ELR (cell line): ENCODE measurements at regions not wholly inside any gene's neighbourhood (a gene's known extent, or its start where the extent isn't known, plus 50 kb on each side); places are given as distances from the start of the nearest gene placed in this dataset.
A peak's percentile ranks its signal among the peaks of the same experiment; 100 is the strongest.

Experiments
- DNase-seq: peaks from one replicate; pipeline ENCODE4 v3.0.0-alpha.2; 2015; ENCODE audit warnings: low read depth

DNA sequence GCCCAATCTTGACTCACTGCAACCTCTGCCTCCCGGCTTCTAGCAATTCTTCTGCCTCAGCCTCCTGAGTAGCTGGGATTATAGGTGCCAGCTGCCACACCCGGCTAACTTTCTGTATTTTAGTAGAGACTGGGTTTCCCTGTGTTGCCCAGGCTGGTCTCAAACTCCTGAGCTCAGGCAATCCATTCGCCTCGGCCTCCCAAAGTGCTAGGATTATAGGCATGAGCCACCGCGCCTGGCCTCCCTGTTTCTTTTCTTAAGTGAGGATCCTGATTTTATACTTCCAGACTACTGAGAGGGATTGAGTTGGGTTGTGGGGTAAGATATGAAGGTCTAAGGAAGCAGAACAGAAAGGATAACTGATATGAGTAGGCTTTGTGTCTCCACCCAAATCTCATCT lies 106.8 kb downstream of the CNTN3 start:
- no peak for DNase-seq

DNA sequence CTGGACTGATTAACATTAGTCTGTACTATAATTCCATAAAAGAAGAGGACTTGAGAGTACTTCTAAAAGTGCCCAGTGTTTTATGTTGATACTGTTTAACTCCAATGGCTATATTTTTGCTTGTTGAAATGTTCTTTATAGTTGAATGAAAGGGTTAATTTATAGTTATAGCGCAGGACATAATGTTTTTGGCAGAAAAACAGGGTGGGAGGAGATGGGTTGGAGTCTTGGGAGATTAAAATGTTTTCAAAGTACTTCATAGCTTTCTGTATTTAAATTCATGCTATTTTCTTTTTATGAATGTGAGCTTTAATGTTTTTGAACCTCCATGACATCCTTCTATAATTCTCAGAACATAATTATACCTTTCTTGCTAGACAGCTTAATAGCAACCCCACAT lies 108.2 kb downstream of the CNTN3 start:
- DNase-seq: no peak

DNA sequence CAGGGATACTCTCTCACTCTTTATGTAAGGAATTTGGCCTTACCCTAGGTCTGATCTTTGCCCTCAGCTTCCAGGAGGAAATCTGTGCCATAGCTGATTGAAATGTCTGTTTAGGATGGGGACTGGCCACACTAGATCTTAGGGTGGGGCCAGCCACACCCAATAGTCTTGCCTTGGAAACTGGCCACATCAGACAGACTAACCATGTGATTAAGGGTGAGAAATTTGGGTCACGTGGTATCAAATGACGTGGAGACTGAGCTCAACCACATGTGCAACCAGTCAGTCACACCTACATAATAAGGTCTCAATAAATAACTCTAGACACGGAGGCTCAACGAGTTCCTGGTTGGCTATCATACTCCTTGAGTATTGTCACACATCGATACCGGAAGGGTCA lies 113.5 kb downstream of the CNTN3 start:
- no peak for DNase-seq

DNA sequence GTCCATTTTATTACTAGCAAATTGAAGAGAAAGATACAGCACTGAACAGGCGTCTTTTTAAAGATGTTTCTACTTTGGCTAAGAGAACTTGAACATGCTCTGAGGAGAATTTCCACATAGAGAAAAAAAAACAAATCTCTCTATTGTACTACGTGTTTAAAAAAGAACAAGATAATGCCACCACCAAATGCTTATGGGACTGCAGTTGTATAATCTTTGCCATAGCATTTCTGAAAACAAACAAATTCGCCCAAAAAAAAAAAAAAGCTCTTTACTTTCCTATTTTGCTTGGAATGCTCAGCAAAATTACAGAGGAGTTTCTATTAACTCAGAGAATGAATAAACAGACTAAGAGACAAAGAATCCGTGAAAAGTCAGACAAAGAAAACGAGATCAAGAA lies 114.2 kb downstream of the CNTN3 start:
- no peak for DNase-seq

DNA sequence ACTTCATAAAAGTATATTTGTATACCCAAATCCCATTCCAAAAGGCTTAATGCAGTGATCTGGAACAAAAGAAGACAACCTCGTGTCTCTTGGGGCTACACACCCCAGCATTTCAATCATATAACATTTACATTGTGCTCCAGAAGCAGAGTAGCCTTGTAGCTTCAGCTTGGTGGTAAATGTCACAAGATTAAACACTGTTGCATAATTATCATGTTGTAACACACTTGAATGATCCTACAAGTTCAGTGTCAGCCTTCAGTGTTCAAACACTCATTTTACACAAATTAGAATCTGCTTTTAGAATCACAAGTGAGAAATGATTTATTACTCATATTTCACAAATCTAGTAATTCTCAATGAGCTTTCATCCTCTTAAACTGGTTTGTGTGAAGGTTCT lies 122.6 kb downstream of the CNTN3 start:
- DNase-seq: no peak

DNA sequence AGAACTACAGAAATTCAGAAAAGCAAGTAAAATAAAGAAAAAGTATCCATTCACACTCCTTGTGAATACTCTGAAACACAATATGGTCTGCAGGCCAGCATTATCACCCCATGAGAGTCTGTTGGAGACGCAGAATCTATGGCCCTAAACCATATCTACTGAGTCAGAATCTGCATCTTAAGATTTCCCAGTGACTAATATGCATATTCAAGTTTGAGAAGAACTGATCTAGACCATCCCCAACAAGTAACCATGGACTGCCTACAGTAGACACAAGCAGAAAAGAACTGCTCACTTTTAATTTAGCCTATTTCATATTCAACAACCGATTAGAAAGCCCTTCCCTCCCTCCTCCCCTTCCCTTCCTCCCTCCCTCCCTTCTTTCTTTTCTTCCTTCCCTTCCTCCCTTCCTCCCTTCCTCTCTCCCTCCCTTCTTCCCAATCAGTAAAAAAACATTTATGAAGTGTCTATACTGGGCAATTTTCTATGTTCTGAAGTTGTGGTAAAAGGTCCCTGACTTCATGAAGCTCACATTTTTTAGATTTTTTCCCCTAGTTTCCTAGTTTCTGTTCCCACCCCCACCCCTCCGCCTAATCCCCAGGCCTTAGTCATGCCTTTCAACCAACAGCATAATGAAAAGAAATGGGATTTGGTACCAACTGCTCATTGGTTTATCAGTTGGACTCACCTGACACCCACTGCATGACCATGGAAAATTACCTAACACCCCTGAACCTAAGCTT lies 125.2 kb downstream of the CNTN3 start:
- DNase-seq: no peak

DNA sequence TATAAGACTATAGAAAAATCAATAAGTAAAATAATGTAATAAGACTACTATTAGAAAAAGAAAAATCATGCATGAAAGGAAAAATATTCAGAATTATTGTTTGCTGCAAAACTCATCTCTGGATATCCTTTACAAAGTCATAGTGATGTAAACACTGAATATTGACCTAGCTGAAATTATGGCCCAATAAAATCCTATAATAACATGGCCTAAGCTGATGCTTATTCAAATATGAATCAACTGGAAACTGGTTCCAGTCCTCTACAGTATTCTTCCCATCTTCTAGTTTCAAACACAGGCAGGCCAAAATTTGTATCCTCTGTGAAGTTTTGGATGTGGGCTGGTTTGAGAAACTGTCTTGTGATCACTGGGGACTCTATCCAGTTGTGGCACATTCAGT lies 134.5 kb downstream of the CNTN3 start:
- no peak for DNase-seq

DNA sequence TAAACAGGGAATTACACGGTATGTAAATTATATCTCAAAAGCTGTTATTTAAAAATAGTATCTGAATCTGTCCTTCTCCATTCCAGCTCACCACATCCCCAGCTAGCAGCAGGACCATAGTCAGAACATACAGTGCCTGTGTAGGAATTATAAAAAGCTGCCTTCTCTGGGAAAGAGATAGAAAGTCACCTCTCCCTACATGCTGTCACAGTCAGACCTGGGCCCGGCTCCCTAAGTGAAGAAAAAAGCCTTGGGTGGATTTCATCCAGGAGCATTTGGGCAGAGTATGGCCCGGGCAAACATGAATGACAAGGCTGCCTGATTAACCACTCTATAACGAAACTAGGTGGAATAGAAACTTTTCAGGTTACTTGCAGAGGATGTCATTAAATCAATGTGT lies 144.1 kb downstream of the CNTN3 start:
- no peak for DNase-seq

DNA sequence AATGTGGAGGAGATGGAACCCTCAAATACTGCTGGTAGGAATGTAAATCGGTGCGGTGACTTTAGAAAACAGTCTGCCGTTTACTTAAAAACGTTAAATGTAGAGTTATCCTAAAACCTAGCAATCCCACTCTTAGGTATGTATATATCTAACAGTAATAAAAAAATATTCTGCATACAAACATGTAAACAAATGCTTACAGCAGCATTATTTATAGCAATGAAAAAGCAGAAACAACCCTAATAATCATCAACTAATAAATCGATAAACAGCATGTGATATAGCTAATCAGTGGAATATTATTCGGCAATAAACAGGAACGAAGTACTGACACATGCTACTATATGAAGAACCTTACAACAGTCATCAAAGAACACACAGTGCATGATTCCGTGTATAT lies 144.7 kb downstream of the CNTN3 start:
- DNase-seq: no peak

DNA sequence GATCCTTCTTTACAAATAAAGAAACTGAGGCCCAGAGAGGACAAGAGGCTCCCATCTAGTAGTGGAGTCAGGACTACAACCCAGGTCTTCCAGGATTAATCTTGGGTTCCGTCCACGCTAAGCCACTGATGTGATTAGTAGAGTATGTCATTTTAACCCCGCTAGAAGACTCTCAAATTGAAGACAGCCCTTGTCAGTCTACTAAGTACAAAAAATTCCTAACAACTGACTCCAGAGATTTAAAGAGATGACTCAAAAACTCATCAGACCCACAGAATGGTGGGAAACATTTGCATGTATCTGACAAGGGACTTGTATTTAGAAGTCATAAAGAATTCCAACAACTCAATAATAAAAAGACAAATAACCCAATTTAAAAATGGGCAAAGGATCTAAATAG lies 145.3 kb downstream of the CNTN3 start:
- peak; percentile 1 for DNase-seq

DNA sequence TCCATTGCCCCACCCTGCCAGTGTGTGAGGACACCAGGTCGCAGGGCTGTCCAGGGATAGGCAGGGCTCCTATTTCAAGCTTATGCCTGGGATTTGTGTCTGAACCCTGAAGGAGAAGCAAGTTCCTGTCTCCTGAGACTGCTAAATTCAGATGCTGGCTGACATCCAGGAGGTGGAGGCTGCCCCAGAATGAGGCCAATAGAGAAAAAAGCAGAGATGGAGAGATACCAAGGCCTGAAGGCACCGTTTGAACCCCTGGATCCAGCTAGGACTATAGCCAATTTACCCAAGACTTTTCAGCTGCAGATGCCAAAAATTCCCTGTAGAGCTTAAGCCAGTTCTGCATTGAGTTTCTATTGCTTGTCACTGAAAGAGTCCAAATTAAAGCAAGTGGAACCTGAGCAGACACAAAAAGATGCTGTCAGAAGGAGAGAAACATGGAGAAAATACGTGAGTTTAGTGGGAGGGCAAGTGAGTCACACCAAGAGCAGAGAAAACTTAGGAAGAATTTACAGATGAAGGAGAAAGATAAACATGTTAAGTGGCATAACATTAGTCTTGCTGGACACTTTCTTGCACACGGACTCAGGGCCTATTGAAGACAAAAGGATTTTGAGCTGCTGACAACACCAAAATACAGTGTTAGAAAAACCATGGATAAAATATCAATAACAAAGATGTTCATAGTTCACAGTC lies 148.6 kb downstream of the CNTN3 start:
- no peak for DNase-seq

DNA sequence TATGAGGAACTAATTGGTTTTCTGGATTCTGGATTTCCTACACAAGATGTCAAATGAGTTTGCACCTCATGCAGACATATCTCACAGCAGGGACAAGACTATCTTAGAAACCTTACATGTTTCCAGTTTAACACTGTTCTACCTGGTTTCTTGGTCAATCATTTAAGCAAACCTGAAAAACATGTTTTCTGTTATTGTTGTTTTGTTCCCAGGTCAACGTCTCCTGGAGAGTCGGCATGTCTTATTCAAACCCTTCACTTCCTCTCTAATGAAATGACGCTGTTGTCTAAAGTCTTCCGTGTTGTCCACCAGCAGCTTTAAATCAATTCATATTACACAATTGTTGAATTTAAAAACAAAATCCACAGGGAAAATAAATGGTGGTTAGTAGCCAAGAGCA lies 150.9 kb downstream of the CNTN3 start:
- DNase-seq: no peak

DNA sequence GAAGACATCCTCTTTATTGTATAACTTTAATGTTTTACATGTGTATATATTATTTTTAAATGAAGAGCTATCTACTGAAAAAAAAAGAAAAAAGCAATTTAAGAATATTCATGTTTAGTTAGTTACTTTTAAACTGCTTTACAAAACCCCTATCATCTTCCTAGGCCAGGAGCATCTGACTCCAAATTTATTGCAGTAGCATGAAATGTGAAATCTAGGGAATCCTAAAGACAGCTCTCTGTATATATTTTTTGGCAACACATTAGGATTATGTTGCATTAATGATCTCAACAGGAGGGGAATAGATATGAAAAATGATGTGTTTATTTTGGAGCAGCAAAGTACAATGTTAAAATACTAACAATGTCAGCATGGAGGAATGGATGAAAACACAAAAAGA lies 158.3 kb downstream of the CNTN3 start:
- no peak for DNase-seq

DNA sequence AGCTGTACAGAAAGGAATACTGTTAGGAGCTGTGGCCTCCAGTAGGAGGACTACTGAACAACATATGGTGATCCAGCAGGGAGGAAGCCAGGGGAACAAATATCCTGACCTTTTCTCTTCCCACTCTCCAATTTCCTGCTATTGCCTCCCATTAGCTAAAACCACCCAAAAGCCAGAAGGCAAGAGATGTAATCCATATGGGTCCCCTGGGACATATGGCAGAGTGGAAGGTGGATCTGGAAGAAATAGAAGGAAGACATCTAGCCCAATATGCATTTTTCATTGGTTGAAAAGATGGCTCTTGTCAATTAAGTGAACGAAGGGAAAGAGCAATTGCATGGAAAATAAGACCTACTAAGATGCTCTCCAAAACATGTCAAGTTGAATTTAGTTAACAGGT lies 167.2 kb downstream of the CNTN3 start:
- DNase-seq: no peak

DNA sequence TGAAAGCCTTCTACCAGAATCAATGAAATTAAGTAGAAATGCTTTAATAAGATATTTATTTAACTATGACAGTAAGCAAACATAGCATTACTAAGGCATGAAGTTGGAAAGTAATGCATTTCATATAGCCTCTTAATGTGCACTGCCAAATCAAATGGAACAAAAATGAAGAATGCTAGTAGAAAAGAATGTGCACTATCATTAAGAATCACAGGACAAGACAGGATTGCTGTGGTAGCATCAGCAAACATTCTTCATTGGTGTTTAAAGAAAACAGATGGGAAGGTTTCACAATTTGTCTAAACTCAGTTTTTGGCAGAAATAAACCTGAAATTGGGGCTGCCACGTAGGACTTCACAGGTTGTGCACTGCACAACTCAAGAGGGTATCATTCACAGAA lies 168.9 kb downstream of the CNTN3 start:
- no peak for DNase-seq

DNA sequence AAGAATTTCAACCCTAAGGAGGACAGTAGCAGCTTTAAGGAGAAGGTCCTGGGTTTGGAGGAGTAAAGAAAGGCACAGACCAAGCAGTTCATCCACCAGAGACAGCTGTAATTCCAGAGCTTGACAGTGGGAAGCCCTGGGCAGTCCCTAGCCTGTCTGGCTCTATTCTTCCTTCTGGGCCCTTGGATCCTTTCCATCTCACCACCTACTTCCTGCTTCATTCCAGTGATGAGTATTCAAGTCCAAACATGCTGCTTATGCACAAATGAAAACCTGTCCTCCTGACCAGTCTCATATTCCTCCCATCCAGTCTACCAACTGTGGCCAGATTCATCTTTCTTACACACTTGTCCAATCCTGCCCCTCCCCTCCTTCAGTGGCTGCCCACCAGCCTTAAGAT lies 171.4 kb downstream of the CNTN3 start:
- no peak for DNase-seq

DNA sequence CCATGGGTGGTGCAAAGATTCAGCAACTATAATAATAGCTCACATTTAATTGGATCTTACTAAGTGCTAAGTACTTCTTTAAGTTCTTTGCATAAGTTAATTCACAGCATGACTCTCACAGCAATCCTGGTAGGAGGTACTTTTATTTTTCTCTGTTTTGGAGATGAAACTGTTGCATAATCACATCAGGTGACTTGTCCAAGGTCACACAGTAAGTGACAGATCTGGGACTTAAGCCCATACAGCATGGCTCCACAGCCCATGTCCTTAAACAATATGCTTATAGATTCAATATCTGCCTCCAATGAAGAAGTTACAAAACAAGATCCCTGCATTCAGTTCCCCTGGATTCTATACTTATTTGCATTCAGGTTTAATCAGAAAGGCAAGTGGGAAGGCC lies 171.8 kb downstream of the CNTN3 start:
- no peak for DNase-seq

DNA sequence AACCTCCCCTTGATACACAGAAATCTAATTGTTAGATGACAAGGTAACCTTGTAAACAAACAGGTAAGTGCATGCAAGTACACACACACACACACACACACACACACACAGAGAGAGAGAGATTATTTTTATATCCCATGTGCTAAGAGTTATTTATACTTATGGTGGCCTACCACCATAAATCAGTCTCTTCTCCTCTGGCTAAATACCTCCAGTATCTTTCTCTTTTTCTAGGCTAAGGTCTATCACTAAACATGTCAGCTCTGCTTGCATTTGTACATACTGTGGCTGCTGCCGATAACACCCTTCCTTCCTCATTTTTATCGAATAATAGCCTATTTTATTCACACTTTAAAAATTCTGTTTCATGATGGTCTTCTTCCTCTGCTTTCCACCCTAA lies 172.4 kb downstream of the CNTN3 start:
- DNase-seq: no peak

DNA sequence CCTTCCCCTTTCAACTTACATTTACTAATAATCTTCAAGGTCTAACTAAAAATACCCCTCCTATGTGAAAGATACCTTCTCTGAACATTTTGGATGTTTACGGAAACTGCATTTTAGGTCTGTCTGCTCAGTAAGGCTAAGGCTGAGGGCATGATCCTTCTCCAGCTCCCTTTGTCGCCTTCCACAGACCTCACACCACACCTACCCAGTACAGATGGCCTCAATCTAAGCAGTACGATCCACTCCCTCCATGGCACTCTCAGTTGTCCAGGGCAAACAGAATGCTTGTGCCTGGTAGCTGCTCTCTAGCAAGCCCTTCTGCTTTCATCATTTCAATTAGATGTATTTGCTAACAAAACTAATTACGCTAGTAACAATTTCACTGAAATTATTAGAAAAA lies 178.3 kb downstream of the CNTN3 start:
- no peak for DNase-seq

DNA sequence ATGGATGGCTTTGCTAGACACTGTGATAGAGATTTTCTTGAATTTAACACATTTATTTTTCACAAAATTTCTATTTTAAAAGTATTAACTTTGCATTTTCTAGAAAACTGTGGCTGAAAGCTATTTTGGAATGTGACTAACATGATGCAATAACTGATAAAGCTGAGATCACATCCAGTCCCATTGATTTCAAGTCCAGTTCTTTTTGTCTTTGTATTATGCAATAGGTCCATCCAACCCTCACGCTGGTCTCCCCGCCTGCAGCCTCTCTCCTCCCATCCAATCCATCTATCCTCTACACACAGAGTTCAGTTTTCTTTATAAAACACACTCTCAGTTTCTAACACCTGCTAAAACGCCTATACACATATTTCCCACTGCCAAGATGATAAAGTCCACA lies 178.8 kb downstream of the CNTN3 start:
- no peak for DNase-seq

DNA sequence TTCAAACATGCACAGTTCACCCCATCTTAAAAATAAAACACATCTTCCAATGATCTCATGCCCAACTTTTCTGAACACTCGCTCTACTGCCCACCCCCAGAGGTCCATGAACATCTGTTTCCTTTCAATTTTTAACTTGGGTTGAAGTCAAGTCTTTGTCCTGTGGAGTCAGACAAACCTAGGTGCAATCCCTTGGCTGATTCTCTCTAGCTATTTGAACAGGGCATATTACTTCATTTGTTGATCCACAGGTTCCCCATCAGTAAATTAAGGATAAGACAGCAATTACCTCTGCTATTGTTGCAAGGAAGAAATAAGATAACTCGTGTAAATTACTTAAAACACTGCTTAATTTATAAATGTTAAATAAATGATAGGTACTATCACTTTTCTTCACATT lies 180.1 kb downstream of the CNTN3 start:
- DNase-seq: no peak

DNA sequence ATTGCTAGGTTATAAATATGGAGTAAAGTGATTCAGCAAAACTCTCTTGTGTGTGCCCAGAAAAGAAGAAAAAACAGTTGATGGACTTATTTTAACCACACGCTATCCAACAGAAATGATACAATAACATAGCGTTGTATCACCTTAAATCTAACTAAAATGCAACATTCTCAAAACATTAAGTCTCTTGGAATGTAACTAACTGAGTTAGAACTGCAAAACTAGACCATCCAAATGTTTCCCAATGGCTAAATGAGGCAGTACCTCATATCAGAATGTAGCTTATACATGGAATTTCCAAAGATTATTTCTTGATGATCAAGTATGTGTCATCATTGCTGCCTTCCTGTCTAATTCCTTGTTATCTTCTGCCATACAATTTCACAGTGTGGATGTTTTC lies 187.9 kb downstream of the CNTN3 start:
- DNase-seq: peak; percentile 22

DNA sequence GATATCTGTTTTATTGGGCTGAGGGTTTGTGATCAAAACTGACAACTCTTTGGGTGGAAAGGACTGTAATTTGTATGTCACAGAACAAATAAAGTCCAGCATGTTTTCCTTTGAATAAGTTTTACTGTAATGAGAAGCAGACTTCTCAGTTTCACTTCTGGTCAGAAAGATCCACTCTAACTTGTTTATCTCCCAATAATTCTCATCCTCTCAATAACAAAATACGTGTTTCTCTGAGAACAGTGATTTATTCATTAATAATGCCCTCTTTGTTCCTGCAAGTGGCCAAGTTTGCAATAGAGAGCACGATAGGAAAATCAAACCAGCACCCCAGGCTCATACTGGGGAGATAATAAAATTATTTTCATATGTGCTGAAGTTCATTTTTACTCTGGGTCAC lies 190.6 kb downstream of the CNTN3 start:
- no peak for DNase-seq

DNA sequence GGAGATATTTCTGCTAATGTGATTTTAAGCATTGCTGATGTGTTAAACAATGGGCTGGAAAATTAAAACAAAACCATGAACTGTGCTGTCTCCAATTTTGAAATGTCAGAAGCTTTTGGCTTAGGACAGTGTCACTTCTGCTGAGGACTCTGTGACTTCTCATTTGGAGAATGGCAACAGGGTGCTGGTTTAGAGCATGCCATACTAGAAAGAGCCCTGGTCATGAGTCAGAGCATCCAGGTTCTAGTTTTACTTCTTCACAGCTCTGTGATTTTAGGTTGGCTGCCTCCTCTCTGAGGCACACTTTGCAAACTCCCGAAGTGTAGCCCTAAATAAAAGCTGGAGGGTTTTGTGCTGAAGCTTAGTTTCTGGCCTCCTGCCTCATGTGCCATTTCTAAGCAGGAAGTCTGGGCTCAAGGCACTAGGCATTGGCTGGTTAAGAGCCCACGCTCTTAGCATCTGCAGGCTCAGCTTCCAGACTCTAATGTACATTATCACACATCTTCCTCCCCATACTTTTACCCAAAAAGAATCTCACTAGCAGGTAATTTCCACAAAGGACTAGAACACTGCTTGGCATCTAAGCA lies 193.8 kb downstream of the CNTN3 start:
- no peak for DNase-seq
